ENCODE measurements at regions not wholly inside any gene's neighbourhood (a gene's known extent, or its start where the extent isn't known, plus 50 kb on each side); places are given as distances from the start of the nearest gene placed in this dataset.
"Not testable (repeated sequence)": the region's sequence is repeated elsewhere in the genome, so short reads cannot be mapped to it uniquely, and the experiment has no call there.

GRCh38 chr13:18822655-18823639, 358.7 kb downstream of the TUBA3C start:
- not testable (repeated sequence) for H3K27me3 Mint-ChIP-seq (ENCODE audit: insufficient read depth, low read depth, poor library complexity); H3K4me3 ChIP-seq; H3K9me2 ChIP-seq (ENCODE audit: insufficient read depth); DNase-seq (ENCODE audit: low spot score); H3K79me2 ChIP-seq (replicated peaks; ENCODE audit: insufficient read depth); H3K4me3 Mint-ChIP-seq; H2AFZ ChIP-seq; H3F3A ChIP-seq (replicated peaks; ENCODE audit: low read depth); H3K36me3 ChIP-seq (ENCODE audit: insufficient read depth); H3K4me1 ChIP-seq (ENCODE audit: insufficient read depth); H3K27ac ChIP-seq (ENCODE audit: low read depth); H3K27me3 ChIP-seq (ENCODE audit: insufficient read depth); H3K4me2 ChIP-seq; H4K20me1 ChIP-seq (replicated peaks; ENCODE audit: insufficient read depth); H3K4me1 Mint-ChIP-seq; ATAC-seq; H3K27ac Mint-ChIP-seq
- peaks cover 81% of the 10 kb centered on the region for H3K9me3 Mint-ChIP-seq
- peaks cover 16% of the 10 kb centered on the region; the same call in 2 of the 3 replicates for H3K36me3 Mint-ChIP-seq (ENCODE audit: low read depth)

- H3K27me3 ChIP-seq (ENCODE audit: insufficient read depth); H3K27ac ChIP-seq (ENCODE audit: low read depth); H2AFZ ChIP-seq; H3K4me3 Mint-ChIP-seq; H3K27ac Mint-ChIP-seq; H3K4me1 ChIP-seq (ENCODE audit: insufficient read depth); H3K27me3 Mint-ChIP-seq (ENCODE audit: insufficient read depth, low read depth, poor library complexity); H3K79me2 ChIP-seq (replicated peaks; ENCODE audit: insufficient read depth); DNase-seq (ENCODE audit: low spot score); H3K4me2 ChIP-seq; H3K9me2 ChIP-seq (ENCODE audit: insufficient read depth); H4K20me1 ChIP-seq (replicated peaks; ENCODE audit: insufficient read depth); H3F3A ChIP-seq (replicated peaks; ENCODE audit: low read depth); H3K36me3 ChIP-seq (ENCODE audit: insufficient read depth); ATAC-seq; H3K4me1 Mint-ChIP-seq; H3K4me3 ChIP-seq: not testable (repeated sequence)
- Mint-ChIP-seq H3K9me3 (peaks cover 82% of the 10 kb centered on the region), H3K36me3 (ENCODE audit: low read depth) (peaks cover 46% of the 10 kb centered on the region)
Observed at GRCh38 chr13:18773988-18774387, 407.6 kb downstream of the TUBA3C start.

- not testable (repeated sequence) for H3K27me3 Mint-ChIP-seq (ENCODE audit: insufficient read depth, low read depth, poor library complexity)
Observed at GRCh38 chr13:18741696-18742095, 439.9 kb downstream of the TUBA3C start.

GRCh38 chr13:18739310-18739709, 442.3 kb downstream of the TUBA3C start:
- no peaks in the 10 kb centered on the region for H3K4me1 Mint-ChIP-seq
- no peak overlapping the region for H2AFZ ChIP-seq
- no peaks in the 10 kb centered on the region for H3F3A ChIP-seq (replicated peaks; ENCODE audit: low read depth)
- H3K9me2 ChIP-seq (ENCODE audit: insufficient read depth): no peaks in the 10 kb centered on the region
- H3K9me3 Mint-ChIP-seq: peaks cover 91% of the 10 kb centered on the region
- H3K4me2 ChIP-seq: no peak overlapping the region
- H3K36me3 Mint-ChIP-seq (ENCODE audit: low read depth): peaks cover 28% of the 10 kb centered on the region
- H3K4me1 ChIP-seq (ENCODE audit: insufficient read depth): no peaks in the 10 kb centered on the region
- no peak overlapping the region for H3K27ac ChIP-seq (ENCODE audit: low read depth)
- no peak overlapping the region for H3K4me3 Mint-ChIP-seq
- H3K27me3 ChIP-seq (ENCODE audit: insufficient read depth): no peaks in the 10 kb centered on the region
- H3K4me3 ChIP-seq: no peak overlapping the region
- H3K27ac Mint-ChIP-seq: no peak overlapping the region
- no peaks in the 10 kb centered on the region for H4K20me1 ChIP-seq (replicated peaks; ENCODE audit: insufficient read depth)
- ATAC-seq (no peak), DNase-seq (ENCODE audit: low spot score) (no peak)
- H3K36me3 ChIP-seq (ENCODE audit: insufficient read depth): no peaks in the 10 kb centered on the region
- no peaks in the 10 kb centered on the region for H3K79me2 ChIP-seq (replicated peaks; ENCODE audit: insufficient read depth)
- TF ChIP-seq ETS1 (IDR thresholded peaks at IDR 0.05): no peak
- peaks cover 9% of the 10 kb centered on the region for H3K27me3 Mint-ChIP-seq (ENCODE audit: insufficient read depth, low read depth, poor library complexity)

More at GRCh38 chr13:18741696-18742095, 439.9 kb downstream of the TUBA3C start:
- Mint-ChIP-seq H3K36me3 (ENCODE audit: low read depth) (peaks cover 32% of the 10 kb centered on the region), H3K9me3 (peaks cover 94% of the 10 kb centered on the region)
- not testable (repeated sequence) for H3K27ac Mint-ChIP-seq; DNase-seq (ENCODE audit: low spot score); ATAC-seq; H3K79me2 ChIP-seq (replicated peaks; ENCODE audit: insufficient read depth); H3F3A ChIP-seq (replicated peaks; ENCODE audit: low read depth); H2AFZ ChIP-seq; H3K4me2 ChIP-seq; H3K27ac ChIP-seq (ENCODE audit: low read depth); H3K4me3 ChIP-seq; H3K4me1 ChIP-seq (ENCODE audit: insufficient read depth); H4K20me1 ChIP-seq (replicated peaks; ENCODE audit: insufficient read depth); H3K36me3 ChIP-seq (ENCODE audit: insufficient read depth); H3K4me3 Mint-ChIP-seq; H3K9me2 ChIP-seq (ENCODE audit: insufficient read depth); H3K4me1 Mint-ChIP-seq; H3K27me3 ChIP-seq (ENCODE audit: insufficient read depth)

- H3K27ac ChIP-seq (ENCODE audit: low read depth); H3K9me2 ChIP-seq (ENCODE audit: insufficient read depth); H3K4me1 ChIP-seq (ENCODE audit: insufficient read depth); H3K36me3 ChIP-seq (ENCODE audit: insufficient read depth); H3K4me3 ChIP-seq; H4K20me1 ChIP-seq (replicated peaks; ENCODE audit: insufficient read depth); H3F3A ChIP-seq (replicated peaks; ENCODE audit: low read depth); H3K27me3 Mint-ChIP-seq (ENCODE audit: insufficient read depth, low read depth, poor library complexity); H3K4me2 ChIP-seq; H3K79me2 ChIP-seq (replicated peaks; ENCODE audit: insufficient read depth); DNase-seq (ENCODE audit: low spot score); H3K27ac Mint-ChIP-seq; H3K4me1 Mint-ChIP-seq; H2AFZ ChIP-seq; H3K4me3 Mint-ChIP-seq; ATAC-seq; H3K27me3 ChIP-seq (ENCODE audit: insufficient read depth): not testable (repeated sequence)
- Mint-ChIP-seq H3K9me3 (peaks cover 91% of the 10 kb centered on the region), H3K36me3 (ENCODE audit: low read depth) (peaks cover 25% of the 10 kb centered on the region)
Observed at GRCh38 chr13:18738086-18738485, 443.5 kb downstream of the TUBA3C start.

- not testable (repeated sequence) for H4K20me1 ChIP-seq (replicated peaks; ENCODE audit: insufficient read depth); H3K27me3 Mint-ChIP-seq (ENCODE audit: insufficient read depth, low read depth, poor library complexity); H3K27ac ChIP-seq (ENCODE audit: low read depth); H3K36me3 ChIP-seq (ENCODE audit: insufficient read depth); H3K4me2 ChIP-seq; H3K4me1 Mint-ChIP-seq; H3K79me2 ChIP-seq (replicated peaks; ENCODE audit: insufficient read depth); DNase-seq (ENCODE audit: low spot score); H3K4me3 ChIP-seq; H3K4me1 ChIP-seq (ENCODE audit: insufficient read depth); H3K36me3 Mint-ChIP-seq (ENCODE audit: low read depth); H2AFZ ChIP-seq; H3F3A ChIP-seq (replicated peaks; ENCODE audit: low read depth); H3K27ac Mint-ChIP-seq; H3K9me2 ChIP-seq (ENCODE audit: insufficient read depth); H3K4me3 Mint-ChIP-seq; H3K27me3 ChIP-seq (ENCODE audit: insufficient read depth); ATAC-seq
- H3K9me3 Mint-ChIP-seq: peaks cover 68% of the 10 kb centered on the region
Observed at GRCh38 chr13:18727138-18727537, 454.5 kb downstream of the TUBA3C start.

Measured in GM23338 (cell line).